ENCODE measurements at regions not wholly inside any gene's neighbourhood (a gene's known extent, or its start where the extent isn't known, plus 50 kb on each side); places are given as distances from the start of the nearest gene placed in this dataset.
"Not testable (repeated sequence)": the region's sequence is repeated elsewhere in the genome, so short reads cannot be mapped to it uniquely, and the experiment has no call there.

- no peak for DNase-seq (ENCODE audit: low read depth)
These were observed 452.9 kb downstream of the CCER1 start for GRCh38 chr12:90502070-90502469.

GRCh38 chr12:90501412-90501811 lies 453.6 kb downstream of the CCER1 start:
- no peak for DNase-seq (ENCODE audit: low read depth)

- DNase-seq (ENCODE audit: low read depth), result no peak
These were observed 455.2 kb downstream of the CCER1 start for GRCh38 chr12:90499795-90500194.

GRCh38 chr12:90497923-90498545 lies 456.9 kb downstream of the CCER1 start:
- no peak for DNase-seq (ENCODE audit: low read depth)

DNA sequence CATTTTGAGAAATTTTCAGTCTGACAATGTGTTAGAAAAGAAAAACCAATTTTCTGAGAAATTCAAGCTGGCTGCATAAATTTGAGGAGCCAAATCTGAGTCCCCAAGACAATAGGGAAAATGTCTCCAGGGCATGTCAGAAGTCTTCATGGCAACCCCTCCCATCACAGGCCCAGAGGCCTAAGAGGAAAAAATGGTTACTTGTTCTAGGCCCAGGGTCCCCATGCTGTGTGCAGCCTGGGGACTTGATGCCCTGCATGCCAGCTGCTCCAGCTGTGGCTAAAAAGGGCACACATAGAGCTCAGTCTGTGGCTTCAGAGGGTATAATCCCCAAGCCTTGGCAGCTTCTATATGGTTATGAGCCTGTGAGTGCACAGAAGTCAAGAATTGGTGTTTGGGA lies 464.6 kb downstream of the CCER1 start:
- no peak for DNase-seq (ENCODE audit: low read depth)

DNA sequence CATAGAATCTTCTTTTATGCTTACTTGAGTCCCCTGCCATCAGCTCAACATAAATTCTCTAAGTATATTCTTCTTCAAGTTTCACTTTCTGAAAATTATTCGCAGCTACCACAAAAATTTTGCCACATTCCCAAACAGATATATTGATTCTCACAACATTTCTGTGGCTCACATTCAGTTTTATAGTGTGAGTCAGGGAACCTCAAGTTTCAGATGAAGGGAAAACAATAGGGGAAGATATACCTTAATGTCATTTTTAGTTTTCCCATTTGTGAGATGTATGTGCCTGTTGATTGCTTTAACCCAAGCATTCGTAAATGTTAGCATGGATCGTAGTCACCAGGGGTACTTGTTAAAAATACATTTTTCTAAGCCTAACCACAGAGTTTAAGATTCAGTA lies 465.8 kb downstream of the CCER1 start:
- no peak for DNase-seq (ENCODE audit: low read depth)

GRCh38 chr12:90485560-90485959 lies 469.4 kb downstream of the CCER1 start:
- DNase-seq (ENCODE audit: low read depth), result no peak

- no peak for DNase-seq (ENCODE audit: low read depth)
These were observed 470.9 kb downstream of the CCER1 start for GRCh38 chr12:90484094-90484493.

DNA sequence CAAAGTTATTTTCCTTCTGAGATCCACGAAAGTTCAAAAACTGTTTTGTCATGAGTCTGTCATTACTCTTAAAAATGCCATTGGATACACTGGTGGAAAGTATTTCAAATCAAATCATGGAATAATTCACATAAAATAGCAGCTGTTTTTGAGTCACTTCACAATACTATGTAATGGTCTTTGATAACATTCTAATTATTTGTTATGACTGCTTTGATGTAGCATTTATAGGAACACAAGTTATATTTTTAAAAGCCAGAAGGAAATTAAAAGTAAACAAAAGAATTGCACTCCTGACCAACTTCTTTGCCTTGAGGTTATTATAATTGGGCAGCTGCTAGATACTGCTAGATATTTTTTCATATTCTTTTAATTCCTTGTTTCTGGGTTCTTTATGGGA lies 473.2 kb downstream of the CCER1 start:
- DNase-seq (ENCODE audit: low read depth), result no peak

DNA sequence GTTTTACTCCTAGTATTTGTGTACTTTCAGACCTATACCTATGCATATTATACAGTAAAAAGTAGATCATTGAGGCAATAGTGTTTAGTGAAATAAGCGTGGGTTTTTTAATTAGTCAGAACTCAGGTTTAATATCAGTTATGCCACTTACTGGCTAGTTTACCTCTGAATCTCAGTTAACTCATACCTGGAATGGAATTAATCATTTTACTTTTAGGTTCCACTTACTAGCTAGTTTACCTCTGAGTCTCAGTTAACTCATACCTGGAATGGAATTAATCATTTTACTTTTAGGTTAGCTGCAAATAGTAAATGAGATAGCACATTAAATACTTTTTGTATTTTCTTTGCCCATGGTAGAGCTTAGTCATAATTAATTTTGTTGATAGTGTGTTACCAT lies 475.7 kb downstream of the CCER1 start:
- no peak for DNase-seq (ENCODE audit: low read depth)

GRCh38 chr12:90473831-90474230 lies 481.1 kb downstream of the CCER1 start:
- no peak for DNase-seq (ENCODE audit: low read depth)

GRCh38 chr12:90460681-90461080 lies 494.3 kb downstream of the CCER1 start:
- no peak for DNase-seq (ENCODE audit: low read depth)

DNA sequence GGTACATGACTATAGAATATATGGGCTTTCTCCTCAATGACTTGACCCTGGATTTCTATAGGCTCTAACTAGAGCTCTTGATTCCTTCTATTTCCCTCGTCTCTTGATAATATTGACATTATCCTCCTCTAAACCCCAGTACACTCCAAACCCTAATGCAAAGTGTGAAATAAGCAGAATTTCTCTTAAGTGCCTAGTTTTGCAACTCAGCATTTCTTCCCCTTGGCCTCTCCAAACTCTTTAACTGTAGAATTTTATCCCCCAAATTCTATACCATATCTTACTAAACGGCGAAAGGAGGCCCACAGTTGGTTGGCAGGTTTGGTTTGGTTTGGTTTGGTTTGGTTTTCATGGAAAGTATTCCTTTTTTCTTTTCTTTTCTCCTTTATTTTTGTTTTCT lies 498.7 kb downstream of the CCER1 start:
- no peak for DNase-seq (ENCODE audit: low read depth)

- DNase-seq (ENCODE audit: low read depth), result no peak
These were observed 499.2 kb downstream of the CCER1 start for GRCh38 chr12:90455756-90456155.

GRCh38 chr12:90449611-90450010 lies 505.4 kb downstream of the CCER1 start:
- no peak for DNase-seq (ENCODE audit: low read depth)

DNA sequence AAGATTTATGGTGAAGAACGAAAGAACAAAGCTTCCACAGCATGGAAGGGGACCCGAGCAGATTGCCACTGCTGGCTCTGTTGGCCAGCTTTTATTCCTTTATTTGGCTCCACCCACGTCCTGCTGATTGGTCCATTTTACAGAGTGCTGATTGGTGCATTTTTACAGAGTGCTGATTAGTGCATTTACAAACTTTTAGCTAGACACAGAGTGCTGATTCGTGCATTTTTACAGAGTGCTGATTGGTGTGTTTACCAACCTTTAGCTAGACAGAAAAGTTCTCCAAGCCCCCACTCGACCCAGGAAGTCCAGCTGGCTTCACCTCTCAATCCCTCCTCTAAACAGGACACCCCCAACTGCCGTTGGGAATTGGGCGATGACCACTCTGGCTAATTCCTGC lies 511.5 kb downstream of the CCER1 start:
- DNase-seq (ENCODE audit: low read depth), result not testable (repeated sequence)

DNA sequence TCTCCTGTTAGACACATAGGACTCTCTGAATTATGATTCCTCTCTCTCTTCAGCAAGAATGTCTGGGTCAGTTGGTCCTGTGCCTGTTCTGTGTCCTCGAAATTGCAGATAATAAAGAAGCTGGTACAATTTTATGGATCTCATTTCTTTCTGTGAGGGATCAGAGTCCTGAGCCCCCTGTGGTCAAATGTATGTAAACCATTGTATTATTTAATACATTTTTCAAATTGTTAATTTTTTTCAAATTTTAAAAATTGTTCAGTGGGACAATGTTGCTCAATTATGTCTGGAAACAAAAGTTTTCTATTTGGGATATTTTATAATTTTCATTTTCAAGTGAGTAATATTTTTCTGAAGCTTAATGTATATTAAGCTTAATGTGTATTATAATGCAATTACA lies 513.5 kb downstream of the CCER1 start:
- DNase-seq (ENCODE audit: low read depth), result no peak

GRCh38 chr12:90428881-90429280 lies 526.1 kb downstream of the CCER1 start:
- no peak for DNase-seq (ENCODE audit: low read depth)

DNA sequence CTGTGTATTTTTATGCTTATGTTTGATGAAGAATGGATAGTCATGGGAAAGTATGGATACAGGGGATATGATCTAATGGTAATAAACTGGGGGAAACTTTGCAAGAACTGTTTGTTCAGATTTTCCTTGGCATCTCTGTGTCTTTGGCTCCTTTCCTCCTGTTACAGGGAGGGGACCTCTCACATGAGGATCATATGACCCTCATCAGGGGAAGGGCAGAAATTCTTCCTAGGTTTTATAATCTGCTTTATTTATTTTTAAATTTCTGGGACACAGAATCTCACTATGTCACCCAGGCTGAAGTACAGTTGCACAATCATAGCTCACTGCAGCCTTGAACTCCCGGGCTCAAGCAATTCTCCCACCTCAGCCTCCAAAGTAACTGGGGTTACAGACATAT lies 526.5 kb downstream of the CCER1 start:
- DNase-seq (ENCODE audit: low read depth), result no peak

GRCh38 chr12:90423965-90424364 lies 531.0 kb downstream of the CCER1 start:
- no peak for DNase-seq (ENCODE audit: low read depth)

DNA sequence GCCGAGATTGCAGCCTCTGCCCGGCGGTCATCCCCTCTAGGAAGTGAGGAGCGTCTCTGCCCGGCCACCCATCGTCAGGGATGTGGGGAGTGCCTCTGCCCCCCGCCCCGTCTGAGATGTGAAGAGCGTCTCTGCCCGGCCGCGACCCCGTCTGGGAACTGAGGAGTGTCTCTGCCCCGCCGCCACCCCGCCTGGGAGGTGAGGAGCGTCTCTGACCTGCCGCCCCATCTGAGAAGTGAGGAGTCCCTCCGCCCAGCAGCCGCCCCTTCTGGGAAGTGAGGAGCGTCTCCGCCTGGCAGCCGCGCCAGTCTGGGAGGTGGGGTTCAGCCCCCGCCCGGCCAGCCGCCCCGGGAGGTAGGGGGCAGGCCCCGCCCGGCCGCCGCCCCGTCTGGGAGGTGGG lies 544.0 kb downstream of the CCER1 start:
- no peak for DNase-seq (ENCODE audit: low read depth)

GRCh38 chr12:90407841-90408240 lies 547.1 kb downstream of the CCER1 start:
- peak; percentile 2 for DNase-seq (ENCODE audit: low read depth)

DNA sequence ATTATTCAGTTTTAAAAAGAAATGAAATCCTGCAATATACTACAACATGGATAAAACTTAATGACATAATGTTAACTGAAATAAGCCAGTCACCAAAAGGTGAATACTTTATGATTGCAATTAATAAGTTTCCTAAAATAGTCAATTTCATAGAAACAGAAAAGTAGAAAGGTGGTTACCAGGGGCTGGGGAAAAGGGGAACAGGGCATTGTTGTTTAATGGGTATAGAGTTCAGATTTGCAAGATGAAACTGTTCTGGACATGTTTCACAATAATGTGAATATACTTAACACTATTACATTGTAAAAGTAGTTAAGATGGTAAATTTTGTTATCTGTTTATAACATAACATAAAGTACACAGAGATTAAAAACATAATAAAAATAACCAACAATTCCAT lies 550.9 kb downstream of the CCER1 start:
- DNase-seq (ENCODE audit: low read depth), result no peak

- no peak for DNase-seq (ENCODE audit: low read depth)
These were observed 553.8 kb downstream of the CCER1 start for GRCh38 chr12:90401185-90401584.

- DNase-seq (ENCODE audit: low read depth), result no peak
These were observed 555.6 kb downstream of the CCER1 start for GRCh38 chr12:90399357-90399756.

Data from EH (cell line).